ENCODE measurements at regions not wholly inside any gene's neighbourhood (a gene's known extent, or its start where the extent isn't known, plus 50 kb on each side); places are given as distances from the start of the nearest gene placed in this dataset.

DNA sequence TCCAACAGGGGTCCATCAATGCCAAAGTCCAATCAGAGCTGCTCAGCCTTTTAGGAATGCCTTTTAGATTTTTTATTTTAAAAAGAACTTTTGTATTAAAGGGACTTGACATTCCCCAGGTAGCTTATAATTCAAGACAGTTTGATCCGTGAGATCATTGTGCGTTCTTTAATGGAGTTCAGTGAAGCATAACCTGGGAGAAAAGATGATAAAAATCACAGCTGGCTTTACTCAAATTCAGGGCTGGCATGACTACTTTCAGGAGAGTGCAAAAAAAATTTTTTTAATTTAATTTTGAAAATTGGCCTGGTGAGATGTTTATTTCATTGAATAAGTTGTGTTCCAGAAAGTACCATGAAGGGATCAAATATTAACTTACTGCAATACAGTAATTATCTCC lies 118.2 kb downstream of the VCX2 start:
- no TSS peak for BruUV-seq (replicated peaks)

DNA sequence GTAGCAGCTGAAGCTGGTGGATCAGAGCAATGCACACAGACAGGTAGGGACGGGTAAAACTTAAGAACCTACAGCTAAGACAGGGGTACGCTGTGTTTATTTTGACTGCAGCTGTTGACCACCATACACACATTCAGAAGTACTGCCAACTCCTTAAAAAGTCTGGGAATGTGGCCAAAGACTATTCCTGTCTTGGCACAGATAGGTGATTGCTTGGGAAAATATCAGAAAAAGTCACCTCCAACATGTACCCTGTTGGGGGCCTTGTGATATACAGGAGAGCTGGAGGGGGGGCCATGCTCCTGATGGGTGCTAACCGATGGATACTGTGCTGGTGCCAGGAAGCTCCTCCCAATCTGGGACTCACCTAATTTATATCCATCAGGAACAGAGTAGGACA lies 121.2 kb downstream of the VCX2 start:
- intact Hi-C loops (cut with micrococcal nuclease; ENCODE audit: unreplicated experiment): no loop called here
- no peak for DNase-seq
- Histone ChIP-seq H3K9me2 (ENCODE audit: insufficient read depth) (no peaks in the 10 kb centered on the region), H3K36me3 (ENCODE audit: low read depth) (no peaks in the 10 kb centered on the region), H3K4me1 (replicated peaks; ENCODE audit: insufficient read depth) (no peaks in the 10 kb centered on the region), H3K27me3 (ENCODE audit: insufficient read depth, low read depth) (no peaks in the 10 kb centered on the region), H3F3A (ENCODE audit: insufficient read depth, low read depth) (no peaks in the 10 kb centered on the region), H2AFZ (no peak overlapping the region), H3K27ac (no peak overlapping the region), H3K79me2 (ENCODE audit: low read depth) (no peaks in the 10 kb centered on the region), H3K9me3 (ENCODE audit: insufficient read depth, low read depth) (no peaks in the 10 kb centered on the region), H4K20me1 (ENCODE audit: insufficient read depth) (no peaks in the 10 kb centered on the region), H3K4me3 (no peak overlapping the region), H3K4me2 (no peak overlapping the region)
- no TSS peak for BruUV-seq (replicated peaks)
- POLR2A ChIA-PET (ENCODE audit: unreplicated experiment): no interaction called here
- TF ChIP-seq CTCF (conservative IDR thresholded peaks at IDR 0.05) (no peak), EZH2 (IDR thresholded peaks at IDR 0.05; ENCODE audit: low read depth) (no peak)
- CTCF ChIA-PET: no interaction called here

More for the DNA sequence above, 118.2 kb downstream of the VCX2 start:
- no peak overlapping the region for H2AFZ ChIP-seq
- no peak overlapping the region for H3K27ac ChIP-seq
- H3F3A ChIP-seq (ENCODE audit: insufficient read depth, low read depth): no peaks in the 10 kb centered on the region
- TF ChIP-seq EZH2 (IDR thresholded peaks at IDR 0.05; ENCODE audit: low read depth) (no peak), CTCF (conservative IDR thresholded peaks at IDR 0.05) (no peak)
- H3K9me2 ChIP-seq (ENCODE audit: insufficient read depth): no peaks in the 10 kb centered on the region
- H3K4me2 ChIP-seq: no peak overlapping the region
- ChIA-PET CTCF (no interaction called here), POLR2A (ENCODE audit: unreplicated experiment) (no interaction called here)
- H3K79me2 ChIP-seq (ENCODE audit: low read depth): no peaks in the 10 kb centered on the region
- no peaks in the 10 kb centered on the region for H3K4me1 ChIP-seq (replicated peaks; ENCODE audit: insufficient read depth)
- DNase-seq: no peak
- no peaks in the 10 kb centered on the region for H3K27me3 ChIP-seq (ENCODE audit: insufficient read depth, low read depth)
- intact Hi-C loops (cut with micrococcal nuclease; ENCODE audit: unreplicated experiment): no loop called here
- H3K36me3 ChIP-seq (ENCODE audit: low read depth): no peaks in the 10 kb centered on the region
- H3K4me3 ChIP-seq: no peak overlapping the region
- no peaks in the 10 kb centered on the region for H4K20me1 ChIP-seq (ENCODE audit: insufficient read depth)
- no peaks in the 10 kb centered on the region for H3K9me3 ChIP-seq (ENCODE audit: insufficient read depth, low read depth)

- DNase-seq: no peak
- Histone ChIP-seq H3K27ac (no peak overlapping the region), H3K79me2 (ENCODE audit: low read depth) (no peaks in the 10 kb centered on the region), H3K36me3 (ENCODE audit: low read depth) (no peaks in the 10 kb centered on the region), H3K4me1 (replicated peaks; ENCODE audit: insufficient read depth) (no peaks in the 10 kb centered on the region), H3K4me3 (no peak overlapping the region), H3K27me3 (ENCODE audit: insufficient read depth, low read depth) (no peaks in the 10 kb centered on the region), H2AFZ (no peak overlapping the region), H3F3A (ENCODE audit: insufficient read depth, low read depth) (no peaks in the 10 kb centered on the region), H3K4me2 (no peak overlapping the region), H3K9me2 (ENCODE audit: insufficient read depth) (no peaks in the 10 kb centered on the region), H4K20me1 (ENCODE audit: insufficient read depth) (no peaks in the 10 kb centered on the region), H3K9me3 (ENCODE audit: insufficient read depth, low read depth) (no peaks in the 10 kb centered on the region)
- ChIA-PET POLR2A (ENCODE audit: unreplicated experiment) (no interaction called here), CTCF (no interaction called here)
- no TSS peak for BruUV-seq (replicated peaks)
- TF ChIP-seq CTCF (conservative IDR thresholded peaks at IDR 0.05) (no peak), EZH2 (IDR thresholded peaks at IDR 0.05; ENCODE audit: low read depth) (no peak)
- intact Hi-C loops (cut with micrococcal nuclease; ENCODE audit: unreplicated experiment): no loop called here
These were observed 121.3 kb upstream of the PNPLA4 start for GRCh38 chrX:8048466-8048865.
